ENCODE measurements at regions not wholly inside any gene's neighbourhood (a gene's known extent, or its start where the extent isn't known, plus 50 kb on each side); places are given as distances from the start of the nearest gene placed in this dataset.

DNA sequence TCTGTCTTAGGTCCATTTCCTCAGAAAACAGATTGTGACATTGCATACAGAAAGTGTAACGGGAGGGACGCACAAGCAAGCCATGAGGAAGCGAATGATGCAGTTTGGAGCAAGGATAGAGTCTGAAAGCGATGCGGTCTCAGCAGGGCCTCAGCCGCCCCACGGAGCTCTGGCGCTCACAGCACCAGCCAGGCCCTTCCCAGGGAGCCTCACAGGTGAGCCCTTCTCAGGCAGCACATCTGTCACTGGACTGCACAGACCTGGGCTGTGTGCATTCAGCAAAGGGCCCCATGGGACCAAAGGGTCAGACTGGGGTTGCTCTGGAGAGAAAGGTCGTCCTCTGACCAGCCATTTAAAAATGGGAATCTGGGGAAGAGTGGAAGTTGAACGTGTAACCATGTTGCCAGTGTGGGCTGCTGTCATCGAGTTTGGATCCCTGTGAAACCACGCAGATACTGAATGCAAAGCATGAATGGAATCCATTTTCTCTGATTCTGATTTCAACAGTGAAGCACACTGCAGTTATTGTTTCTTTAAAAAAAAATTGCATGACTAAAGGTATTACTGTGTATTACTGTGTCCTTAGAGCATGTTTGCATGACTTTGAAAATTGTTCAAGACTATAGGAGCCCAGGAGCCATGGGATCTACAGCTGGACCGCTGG lies 350.0 kb upstream of the AKR1E2 start:
- no peak for DNase-seq

DNA sequence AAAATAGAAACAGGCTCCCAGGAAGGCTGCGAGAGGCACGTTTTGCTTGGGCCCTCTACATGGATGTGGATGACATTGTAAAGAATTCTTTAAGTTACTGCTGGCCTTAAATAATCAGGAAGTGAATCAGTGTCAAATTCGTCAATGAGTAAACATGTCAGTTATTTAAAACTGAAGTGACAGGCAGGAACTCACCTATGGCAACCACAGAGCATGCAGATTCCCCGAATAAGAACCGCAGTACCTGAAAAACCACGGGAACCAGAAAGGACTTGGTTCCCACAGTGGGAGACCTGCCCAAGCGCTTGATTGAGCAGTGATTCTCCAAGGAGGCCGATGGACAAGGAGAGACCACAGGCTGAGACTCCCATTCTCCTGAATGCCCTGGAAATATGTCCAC lies 351.2 kb upstream of the AKR1E2 start:
- no peak for DNase-seq

DNA sequence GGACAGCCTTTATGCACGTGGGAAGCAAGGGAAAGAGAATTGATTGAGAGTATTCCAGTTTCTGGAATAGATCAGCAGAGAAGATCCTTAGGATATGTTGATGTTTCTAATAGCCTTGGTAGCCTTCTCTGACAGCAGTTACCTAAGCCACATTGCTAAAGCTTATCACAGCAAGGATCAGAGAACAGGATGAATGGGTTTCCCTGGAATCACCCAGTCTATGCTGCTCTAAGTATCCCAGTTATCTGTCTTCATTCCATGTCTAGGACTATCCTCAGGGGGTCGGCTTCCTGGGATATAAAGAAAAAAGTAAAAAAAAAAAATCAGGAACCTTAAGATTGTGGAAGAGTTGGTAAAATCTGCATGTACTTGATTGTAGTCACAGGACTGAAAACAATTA lies 352.0 kb upstream of the AKR1E2 start:
- DNase-seq = no peak

DNA sequence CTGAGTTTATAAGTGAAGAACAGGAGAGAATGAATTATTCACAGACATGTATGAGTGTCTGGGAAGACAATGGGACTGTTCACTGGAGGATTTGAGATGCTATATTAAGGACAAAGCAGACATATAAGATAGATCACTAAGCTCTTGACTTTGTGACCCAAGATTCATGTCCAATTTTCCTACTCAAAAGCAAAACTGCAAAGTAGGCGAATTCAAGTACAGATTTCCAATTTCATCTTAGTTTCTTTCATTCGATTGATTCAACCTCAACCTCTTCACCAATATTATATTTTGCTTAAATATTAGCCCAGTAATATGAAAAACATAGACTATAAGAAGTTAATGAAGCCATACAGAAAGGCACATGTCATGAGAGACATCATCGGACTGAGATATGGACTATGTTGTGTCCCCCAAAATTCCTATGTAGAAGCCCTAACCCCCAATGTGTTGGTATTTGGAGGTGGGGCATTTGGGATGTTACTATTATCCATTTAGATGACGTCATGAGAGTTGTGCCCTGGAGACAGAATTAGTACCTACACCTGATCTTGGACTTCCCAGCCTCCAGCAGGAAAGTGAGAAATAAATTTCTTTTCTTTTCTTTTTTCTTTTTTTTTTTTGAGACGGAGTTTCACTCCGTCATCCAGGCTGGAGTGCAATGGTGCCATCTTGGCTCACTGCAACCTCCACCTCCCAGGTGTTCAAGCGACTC lies 353.7 kb upstream of the AKR1E2 start:
- no peak for DNase-seq

DNA sequence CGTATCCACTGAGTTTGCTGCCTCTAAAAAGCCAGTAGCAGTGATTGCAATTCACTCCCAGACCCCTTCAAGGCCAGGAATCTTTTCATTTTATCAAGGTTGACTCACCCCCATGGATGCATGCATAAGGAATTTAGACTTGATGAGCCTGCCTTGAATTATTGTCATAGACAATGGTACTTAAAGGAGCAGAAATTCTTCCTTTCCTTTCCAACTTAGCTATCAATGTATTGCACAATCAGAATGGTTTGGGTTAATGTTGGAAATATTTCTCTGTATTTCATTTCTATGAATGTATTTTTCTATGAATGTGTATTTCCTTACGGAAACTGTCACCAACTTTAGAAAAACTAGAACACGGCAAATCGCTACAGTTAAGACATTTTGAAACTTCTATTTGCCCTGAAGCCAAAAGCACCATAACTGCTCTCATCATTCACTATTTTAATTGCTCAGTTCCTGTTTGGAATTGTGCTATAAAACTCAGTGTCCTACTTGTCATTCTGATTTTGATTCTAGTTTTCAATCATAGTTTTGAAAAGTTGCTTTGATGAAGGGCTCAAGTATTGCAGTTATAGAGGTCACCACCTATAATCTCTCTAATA lies 355.7 kb upstream of the AKR1E2 start:
- no peak for DNase-seq

DNA sequence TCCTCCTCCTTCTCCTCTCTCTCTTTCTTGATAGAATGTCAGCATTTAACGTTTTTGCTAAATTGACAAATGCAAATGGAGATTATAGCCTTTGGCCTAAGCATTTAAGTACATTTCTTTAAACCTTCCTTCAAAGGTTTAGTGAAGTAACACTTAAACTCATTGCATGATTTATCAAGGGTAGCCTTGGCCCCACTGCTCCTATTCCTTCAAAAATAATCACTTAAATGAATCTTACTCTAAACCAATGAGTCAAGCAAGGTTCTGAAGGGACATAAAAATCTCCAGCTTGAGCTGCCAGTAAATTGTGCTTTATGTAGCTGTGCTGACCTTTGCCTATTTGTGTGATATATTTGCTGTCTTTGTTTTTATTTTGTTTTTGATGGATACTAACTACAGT lies 358.5 kb upstream of the AKR1E2 start:
- no peak for DNase-seq

DNA sequence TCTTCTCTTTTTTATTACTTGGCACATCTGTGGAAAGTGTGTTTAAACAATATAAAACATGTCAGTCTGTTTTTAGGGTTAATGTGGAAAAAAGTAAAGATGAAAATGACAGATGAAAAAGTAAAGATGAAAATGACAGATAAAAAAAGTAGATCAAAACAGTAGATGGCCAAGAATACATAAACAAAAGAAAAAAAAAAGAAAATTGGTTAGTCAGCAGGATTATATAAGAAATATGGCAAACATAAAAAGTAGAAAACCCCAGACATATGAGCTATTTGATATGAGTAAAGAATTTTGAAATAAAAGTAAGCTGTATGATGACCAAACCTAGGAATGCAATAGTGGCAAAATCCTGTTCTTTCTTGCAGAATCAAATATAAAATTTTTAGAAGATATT lies 365.7 kb upstream of the AKR1E2 start:
- no peak for DNase-seq

DNA sequence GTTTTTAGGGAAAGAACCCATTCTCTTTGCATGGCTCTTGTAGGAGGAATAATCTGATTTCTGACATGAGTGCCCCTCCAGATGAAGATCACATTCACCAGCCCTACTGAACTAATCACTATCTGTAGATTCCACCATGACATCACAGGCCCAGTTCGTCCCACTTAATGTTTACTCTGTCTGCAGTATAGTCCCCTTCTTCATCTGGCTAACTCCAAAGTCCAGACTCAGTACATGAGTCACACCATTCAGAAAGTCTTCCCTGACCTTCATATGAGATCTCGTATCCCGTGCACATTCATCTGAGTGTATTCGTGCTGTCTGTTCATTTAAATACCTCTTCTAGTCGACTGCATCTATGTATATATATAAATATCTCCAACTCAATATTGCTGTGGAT lies 366.5 kb upstream of the AKR1E2 start:
- DNase-seq = no peak

DNA sequence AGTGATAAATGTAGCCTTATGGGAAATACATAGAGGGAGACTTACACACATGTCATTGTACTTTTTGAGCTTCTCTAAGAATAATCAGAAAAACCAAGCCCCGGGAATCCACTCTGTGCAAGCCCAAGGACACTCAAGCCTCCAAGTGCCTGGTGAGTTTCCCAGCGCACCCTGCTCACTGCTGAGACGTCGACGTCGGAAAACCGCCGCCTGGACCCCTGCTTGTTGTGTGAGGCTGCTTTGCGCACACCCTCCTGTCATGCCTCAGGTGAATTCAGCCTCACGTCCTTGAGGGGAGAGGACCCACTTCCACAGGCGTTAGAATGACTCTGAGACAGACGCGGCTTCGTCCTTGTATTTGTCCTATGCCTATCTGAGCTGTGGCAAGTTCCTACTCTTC lies 368.4 kb upstream of the AKR1E2 start:
- DNase-seq = no peak

DNA sequence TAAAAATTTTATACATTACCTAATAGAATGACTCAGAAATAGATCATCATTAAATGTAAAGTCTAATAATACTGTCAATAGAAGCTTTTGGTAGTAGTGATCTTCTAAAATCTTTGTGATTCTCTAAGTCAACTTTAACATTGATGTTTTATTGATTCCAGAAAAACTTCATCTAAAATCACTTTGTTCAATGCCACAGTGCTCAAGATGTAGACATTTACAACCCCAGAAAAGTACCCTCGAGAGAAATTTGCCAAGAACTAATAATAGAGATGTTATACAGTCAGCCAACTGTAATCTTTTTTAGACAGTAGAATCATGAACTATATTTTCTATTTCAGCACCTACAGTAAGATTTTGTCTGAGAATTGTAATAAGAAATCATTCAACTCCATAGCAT lies 369.2 kb upstream of the AKR1E2 start:
- no peak for DNase-seq

DNA sequence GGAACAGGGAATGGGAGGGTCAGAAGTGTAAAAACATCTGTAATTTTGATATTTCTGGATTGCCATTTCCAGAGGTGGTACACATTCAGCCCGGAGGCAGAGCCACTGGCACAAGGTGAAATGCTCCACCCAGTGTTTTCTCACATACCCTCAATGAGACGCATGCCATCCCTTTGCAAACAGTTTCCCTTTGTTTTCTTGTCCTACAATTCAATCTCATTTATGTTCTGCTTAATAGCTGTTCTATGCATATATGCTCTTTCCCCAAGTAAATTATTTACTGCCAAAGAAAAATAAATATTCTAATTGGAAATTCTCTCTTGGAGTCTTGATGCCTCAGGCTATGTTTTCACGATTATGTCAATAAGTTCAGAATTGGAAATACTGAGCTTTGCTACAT lies 369.7 kb upstream of the AKR1E2 start:
- no peak for DNase-seq

DNA sequence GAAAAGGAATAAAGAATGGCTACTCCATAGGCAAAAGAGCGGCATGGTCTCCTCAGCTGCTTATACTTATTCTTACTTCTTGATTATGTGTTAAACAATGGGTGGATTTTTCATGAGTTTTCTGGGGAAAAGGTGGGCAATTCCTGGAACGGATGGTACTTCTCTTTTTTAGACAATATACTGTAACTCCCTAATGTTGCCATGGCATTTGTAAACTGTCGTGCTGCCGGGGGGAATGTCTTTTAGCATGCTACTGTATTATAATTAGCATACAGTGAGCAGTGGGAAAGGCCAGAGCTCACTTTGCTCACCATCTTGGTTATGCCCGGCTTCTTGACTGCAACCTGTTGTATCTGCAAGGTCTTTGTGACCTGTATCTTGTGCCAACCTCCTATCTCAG lies 372.1 kb upstream of the AKR1E2 start:
- DNase-seq = no peak

DNA sequence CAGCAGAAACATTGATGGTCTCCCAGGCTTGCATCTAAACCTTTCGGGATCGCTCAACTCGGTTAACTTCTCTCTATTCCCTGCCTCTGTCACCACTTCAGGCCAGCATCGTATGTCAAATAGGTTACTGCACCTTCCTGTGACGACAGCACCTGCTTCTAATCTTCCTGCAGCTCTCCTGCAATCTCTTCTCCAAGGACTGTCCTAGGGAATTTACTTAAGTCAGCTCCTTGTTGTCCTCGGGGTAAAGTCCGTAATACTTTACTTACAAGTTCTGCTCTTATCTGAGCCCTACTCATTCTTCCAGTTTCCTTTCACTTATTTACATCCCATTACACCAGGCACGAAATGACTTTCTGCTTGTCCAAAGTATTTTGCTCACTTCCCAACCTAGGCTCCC lies 372.7 kb upstream of the AKR1E2 start:
- no peak for DNase-seq

DNA sequence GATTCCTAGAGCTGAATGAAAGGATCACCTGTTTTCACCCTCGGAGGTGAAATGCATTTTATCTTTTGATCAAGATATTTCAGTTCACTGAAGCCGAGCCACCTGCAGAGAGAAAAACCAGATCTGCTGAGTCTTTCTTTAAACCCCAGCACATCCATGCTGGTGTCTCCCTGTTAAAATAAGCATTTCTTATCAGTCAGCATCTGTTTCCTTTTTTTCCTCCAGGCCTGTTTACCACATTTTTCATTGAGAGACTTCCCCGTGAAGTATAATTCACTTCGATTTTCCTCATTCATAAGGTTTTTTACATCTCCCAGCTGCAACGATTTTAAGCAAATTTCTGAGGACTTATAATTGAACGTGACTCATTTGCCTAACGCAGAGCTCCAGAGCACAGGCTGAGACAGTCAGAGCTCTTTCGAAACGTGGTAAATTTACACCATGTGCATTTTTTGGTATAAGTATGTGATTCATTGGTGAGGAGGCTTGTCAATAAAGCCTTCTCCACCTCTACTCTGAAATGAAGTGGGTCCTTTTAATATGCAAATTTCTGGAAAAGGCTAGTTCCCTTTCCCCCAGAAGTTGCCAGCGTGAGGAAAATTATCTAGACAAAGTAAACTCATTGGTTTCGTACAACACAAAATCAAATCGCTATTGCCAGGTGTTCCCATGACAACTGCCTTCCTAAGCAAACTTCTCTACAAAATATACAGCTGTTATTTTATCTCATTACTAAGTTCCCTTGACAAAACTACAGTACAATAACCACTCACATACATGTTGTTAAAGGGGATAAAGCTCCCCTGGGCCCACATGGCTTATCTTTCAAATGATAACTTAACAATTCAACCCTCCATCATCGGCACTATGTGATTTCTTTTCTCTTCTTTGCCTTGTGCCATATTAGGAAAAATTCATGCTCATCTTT lies 374.8 kb upstream of the AKR1E2 start:
- DNase-seq = no peak

DNA sequence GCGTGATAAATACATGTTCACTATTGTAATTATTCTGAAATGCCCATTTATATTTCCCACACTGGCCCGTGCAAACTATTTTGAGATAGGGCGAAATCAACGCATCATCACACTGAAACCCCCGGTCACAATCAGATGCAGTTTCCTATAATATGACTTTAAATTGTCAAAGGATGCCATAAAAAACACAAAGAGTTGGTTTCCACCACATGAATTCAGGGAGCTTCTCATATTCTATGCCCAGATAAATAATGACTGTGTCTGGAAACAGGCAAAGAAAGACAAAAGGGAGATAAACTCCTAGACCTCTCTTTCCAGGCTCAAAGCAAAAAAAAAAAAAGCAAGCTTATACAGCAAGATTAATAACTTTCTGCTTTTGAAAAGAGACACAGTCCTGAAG lies 375.8 kb upstream of the AKR1E2 start:
- DNase-seq = no peak

DNA sequence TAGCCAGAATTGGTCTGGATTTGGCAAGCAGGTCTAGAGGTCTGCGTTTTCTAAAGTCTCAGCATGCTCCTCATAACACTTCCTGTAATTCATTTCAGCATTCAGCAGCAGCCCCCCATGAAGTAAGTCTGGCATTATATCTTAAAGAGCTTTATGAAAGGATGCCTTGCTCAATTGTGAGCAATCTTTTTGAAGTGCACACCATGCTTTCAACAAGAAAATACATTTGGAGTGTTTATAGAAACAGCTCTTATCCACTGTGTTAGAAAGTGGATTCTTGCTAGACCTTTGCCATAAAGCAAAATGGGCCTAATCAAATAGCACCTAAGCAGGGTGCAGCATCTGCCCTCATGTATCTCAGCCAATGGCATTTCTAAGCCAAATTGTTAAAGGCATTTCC lies 378.0 kb upstream of the AKR1E2 start:
- no peak for DNase-seq

DNA sequence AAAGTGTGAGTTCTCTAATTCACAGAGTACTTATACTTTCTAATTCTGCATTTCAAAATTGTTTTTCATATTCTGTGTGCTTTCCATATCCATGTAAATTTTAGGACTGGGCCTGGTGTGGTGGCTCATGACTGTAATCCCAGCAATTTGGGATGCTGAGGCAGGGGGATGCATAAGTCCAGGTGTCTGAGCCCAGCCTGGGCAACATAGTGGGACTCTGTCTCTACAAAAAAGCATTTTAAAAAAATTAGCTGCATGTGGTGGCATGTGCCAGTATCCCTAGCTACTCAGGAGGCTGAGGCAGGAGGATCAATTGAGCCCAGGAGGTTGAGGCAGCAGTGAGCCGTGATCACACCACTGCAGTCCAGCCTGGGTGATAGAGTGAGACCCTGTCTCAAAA lies 382.6 kb upstream of the AKR1E2 start:
- no peak for DNase-seq

DNA sequence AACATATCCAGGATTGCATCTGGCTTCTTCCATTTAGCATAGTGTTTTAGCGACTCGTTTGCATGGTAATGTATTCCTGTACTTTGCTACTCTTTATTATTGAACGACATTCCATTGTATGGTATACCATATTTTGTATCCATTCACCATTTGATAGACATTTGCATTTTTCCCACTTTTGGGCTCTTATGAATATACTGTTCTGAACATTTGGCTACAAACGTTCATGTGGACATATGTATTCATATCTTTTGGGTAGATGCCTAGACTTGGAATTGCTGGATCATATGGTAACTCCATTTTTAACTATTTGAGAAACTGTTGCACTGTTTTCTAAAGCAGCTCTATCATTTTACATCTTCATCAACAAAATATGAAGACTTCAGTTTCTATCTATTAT lies 383.7 kb upstream of the AKR1E2 start:
- no peak for DNase-seq

DNA sequence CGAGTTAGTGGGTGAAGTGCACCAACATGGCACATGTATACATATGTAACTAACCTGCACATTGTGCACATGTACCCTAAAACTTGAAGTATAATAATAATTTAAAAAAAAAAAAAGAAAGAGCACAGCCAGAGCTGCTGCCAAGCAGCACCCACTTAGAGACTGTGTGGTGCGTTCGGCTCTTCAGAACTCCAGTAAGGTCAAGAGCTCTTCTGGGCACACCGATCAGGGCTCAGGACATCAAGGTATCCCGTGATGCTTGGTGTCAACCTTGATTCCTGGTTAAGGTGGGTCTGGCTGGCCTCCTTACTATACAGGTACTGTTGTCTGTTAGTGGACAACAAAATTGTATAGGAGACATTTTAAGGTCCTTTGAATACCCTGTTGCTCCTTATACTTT lies 385.7 kb upstream of the AKR1E2 start:
- no peak for DNase-seq

DNA sequence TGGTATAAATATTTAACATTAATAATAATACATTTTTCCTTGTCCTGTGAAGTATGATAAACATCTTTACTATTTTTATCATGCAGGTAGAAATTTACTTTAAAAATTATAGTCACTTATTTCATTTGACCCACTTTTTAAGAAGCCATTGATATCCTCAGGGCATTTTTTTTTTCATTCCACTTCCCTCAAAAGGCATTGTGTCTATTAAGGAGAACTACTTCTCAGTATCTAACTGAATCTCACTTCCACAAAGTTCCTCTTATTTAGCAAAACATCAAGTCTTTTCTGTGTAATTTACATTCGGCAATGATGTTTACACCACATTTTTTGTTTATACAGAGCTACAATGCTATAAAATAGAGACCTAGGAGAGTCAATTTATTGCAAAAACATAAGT lies 388.2 kb upstream of the AKR1E2 start:
- no peak for DNase-seq

DNA sequence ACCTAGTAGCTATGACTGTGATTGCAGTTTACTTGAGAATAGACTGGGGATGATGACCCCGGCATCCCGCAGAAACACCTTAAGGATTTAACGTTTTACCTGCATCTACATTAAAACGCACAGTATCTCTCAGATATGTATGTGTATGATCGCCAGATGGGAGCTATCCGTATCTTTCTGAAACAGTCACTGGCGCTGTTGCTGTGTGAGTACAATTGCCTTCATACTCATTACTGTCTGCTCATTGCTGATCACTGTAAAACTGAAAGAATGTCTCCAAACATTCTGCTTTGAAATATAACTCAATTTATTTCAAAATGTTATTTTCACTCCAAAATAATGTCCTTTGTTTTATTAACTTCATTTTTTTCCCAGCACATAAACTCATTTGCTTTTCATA lies 388.9 kb upstream of the AKR1E2 start:
- DNase-seq = no peak

DNA sequence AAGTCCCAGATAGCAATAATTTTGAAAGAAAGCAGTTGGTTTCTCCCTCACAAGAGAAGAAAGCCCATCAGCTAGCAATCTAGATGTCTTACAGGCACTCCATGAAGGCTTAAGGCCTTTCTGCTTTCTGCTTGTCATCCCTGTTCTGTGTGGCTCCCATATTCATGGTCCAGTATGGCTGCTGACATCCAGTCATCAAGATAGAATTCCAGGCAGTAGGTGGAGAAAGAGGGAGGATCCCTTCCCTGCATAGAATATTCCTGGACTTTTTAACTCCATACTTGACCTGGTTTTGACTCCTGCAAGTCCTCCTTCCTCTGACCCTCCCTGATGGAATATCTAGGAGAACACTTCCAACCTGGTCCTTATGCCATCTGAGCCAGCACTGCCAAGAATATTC lies 389.9 kb upstream of the AKR1E2 start:
- no peak for DNase-seq

DNA sequence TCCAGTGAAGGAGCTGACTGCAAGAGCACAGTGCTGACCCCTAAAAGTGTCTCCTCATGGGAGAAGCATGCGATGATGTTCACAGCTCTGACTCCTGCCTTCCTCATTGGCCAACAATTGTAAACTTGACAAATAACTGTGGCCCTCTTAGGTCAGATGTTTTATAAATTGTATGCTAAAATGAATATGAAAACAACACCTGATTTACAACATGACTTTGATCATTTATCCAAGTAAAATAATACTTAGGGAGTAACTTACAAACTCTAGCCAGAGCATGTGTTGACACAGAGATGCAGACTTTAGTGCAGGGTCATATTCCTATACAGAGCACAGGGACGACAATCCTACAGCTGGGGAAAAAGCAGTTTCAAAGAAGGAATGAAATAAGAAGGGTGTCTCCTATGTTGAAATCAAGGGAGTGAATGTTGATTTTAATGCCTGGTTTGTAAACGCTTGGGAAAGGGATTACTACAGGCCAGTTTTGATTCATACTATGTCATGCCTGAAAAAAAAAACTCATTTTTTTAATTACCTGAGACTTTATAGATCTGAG lies 391.4 kb upstream of the AKR1E2 start:
- DNase-seq = no peak

Data from T1000 (cell line).